ENCODE measurements at regions not wholly inside any gene's neighbourhood (a gene's known extent, or its start where the extent isn't known, plus 50 kb on each side); places are given as distances from the start of the nearest gene placed in this dataset.
"Not testable (repeated sequence)": the region's sequence is repeated elsewhere in the genome, so short reads cannot be mapped to it uniquely, and the experiment has no call there.

- H3K4me3 ChIP-seq (ENCODE audit: low read depth, low read length): no peak overlapping the region
- TF ChIP-seq CTCF (IDR thresholded peaks at IDR 0.05; ENCODE audit: low read depth, low read length): no peak
Measured at GRCh38 chr6:13874191-13874549, 50.6 kb upstream of the RNF182 start.

GRCh38 chr6:13873288-13874190 is 51.2 kb upstream of the RNF182 start:
- TF ChIP-seq CTCF (IDR thresholded peaks at IDR 0.05; ENCODE audit: low read depth, low read length): peak; percentile 56
- H3K4me3 ChIP-seq (ENCODE audit: low read depth, low read length): peak overlapping the region; percentile 2; the same call in 1 of the 2 replicates

GRCh38 chr6:13872681-13873080 is 52.1 kb upstream of the RNF182 start:
- TF ChIP-seq CTCF (IDR thresholded peaks at IDR 0.05; ENCODE audit: low read depth, low read length): no peak
- no peak overlapping the region for H3K4me3 ChIP-seq (ENCODE audit: low read depth, low read length)

- not testable (repeated sequence) for H3K4me3 ChIP-seq (ENCODE audit: low read depth, low read length)
Measured at GRCh38 chr6:13872006-13872405, 52.7 kb upstream of the RNF182 start.

GRCh38 chr6:13870214-13870830 is 54.4 kb upstream of the RNF182 start:
- no peak for TF ChIP-seq CTCF (IDR thresholded peaks at IDR 0.05; ENCODE audit: low read depth, low read length)
- no peak overlapping the region for H3K4me3 ChIP-seq (ENCODE audit: low read depth, low read length)

- no peak for TF ChIP-seq CTCF (IDR thresholded peaks at IDR 0.05; ENCODE audit: low read depth, low read length)
- H3K4me3 ChIP-seq (ENCODE audit: low read depth, low read length): no peak overlapping the region
Measured at GRCh38 chr6:13868236-13868635, 53.9 kb upstream of the MCUR1 start.

- H3K4me3 ChIP-seq (ENCODE audit: low read depth, low read length): no peak overlapping the region
- TF ChIP-seq CTCF (IDR thresholded peaks at IDR 0.05; ENCODE audit: low read depth, low read length): no peak
Measured at GRCh38 chr6:13866301-13866700, 51.9 kb upstream of the MCUR1 start.
